GM19463 (cell line): ENCODE measurements at regions not wholly inside any gene's neighbourhood (a gene's known extent, or its start where the extent isn't known, plus 50 kb on each side); places are given as distances from the start of the nearest gene placed in this dataset.
"Not testable (repeated sequence)": the region's sequence is repeated elsewhere in the genome, so short reads cannot be mapped to it uniquely, and the experiment has no call there.

ENCODE experiments used
- ATAC-seq: cut with Tn5 transposase; IDR thresholded peaks from one replicate; pipeline ENCODE4 v1.9.1; 2021; ENCODE audit warnings: mild to moderate bottlenecking, moderate library complexity; ENCODE audit not compliant: unreplicated experiment

DNA sequence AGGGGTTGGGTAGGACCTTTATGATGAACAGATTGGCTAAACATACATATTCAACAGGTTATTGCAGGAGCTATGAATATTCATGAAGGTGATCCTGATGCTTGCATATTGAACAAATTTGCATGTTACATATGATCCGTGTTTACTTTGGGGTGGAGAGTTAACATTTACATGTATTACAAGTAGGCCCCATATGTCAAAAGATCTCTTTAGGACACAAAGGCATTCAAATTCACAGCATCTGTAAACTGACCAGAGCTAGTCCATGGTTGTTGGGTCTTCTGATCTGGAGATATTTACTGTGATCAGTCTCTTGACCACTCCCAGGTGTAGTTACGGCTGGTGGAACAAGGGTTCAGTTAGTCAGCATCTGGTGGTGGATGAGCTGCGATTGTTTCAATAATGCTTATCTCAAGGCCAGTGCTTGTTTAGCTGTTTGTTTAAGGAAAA lies 80.4 kb downstream of the PMAIP1 start:
- ATAC-seq = no peak

DNA sequence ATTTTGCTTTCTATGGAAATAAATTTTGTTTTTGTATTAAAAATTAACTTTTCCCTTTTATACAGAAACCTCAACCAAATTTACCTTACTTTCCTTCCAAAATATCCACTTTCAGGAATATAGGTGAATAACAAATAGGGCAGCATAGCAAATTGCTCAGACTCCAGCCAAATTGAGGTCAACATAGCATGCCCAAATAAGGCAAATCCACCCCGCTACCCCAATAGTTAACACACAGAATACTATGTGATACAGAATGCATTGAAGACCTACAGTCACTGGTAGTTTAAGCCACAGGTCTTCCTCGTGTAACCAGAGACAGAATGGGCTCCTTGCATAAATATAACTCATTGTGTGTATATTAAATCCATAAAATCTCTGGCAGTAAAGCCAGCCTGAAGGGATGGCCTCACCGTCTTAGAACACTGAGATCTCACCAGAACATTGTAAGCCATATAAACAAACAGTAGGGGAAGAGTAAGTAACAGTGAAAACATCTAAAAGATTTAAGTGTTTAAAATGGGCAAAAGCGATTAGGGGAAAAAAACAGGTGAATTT lies 72.2 kb downstream of the PMAIP1 start:
- no peak for ATAC-seq

DNA sequence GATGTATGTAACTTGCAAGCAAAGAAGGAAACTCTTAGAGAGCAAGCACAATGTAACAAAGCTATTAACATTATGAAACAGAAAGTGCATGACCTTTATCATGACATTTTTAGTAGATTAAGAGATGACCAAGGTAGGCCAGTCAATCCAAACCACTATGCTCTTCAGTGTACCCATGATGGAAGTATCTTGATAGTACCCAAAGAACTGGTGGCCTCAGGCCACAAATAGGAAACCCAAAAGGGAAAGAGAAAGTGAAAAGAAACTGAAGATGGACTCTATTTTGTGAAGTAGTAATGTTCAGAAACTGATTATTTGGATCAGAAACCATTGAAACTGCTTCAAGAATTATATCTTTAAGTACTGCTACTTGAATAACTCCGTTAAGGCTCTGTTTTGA lies 71.3 kb downstream of the PMAIP1 start:
- ATAC-seq = peak; percentile 87

DNA sequence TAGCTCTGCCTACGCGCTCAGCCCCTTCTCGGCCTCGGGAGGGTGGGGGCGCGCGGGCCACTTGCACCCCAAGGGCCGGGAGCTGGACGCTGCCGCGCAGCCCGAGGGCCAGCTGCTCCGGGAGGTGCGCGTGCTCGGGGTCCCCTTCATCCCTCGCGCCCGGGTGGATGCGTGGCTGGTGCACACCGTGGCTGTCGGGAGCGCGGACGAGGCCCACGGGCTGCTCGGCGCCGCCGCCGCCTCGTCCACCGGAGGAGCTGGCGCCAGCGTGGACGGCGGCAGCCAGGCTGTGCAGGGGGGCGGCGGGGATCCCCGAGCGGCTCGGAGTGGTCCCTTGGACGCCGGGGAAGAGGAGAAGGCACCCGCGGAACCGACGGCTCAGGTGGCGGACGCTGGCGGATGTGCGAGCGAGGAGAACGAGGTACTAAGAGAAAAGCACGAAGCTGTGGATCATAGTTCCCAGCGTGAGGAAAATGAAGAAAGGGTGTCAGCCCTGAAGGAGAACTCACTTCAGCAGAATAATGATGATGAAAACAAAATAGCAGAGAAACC lies 69.8 kb downstream of the PMAIP1 start:
- not testable (repeated sequence) for ATAC-seq

DNA sequence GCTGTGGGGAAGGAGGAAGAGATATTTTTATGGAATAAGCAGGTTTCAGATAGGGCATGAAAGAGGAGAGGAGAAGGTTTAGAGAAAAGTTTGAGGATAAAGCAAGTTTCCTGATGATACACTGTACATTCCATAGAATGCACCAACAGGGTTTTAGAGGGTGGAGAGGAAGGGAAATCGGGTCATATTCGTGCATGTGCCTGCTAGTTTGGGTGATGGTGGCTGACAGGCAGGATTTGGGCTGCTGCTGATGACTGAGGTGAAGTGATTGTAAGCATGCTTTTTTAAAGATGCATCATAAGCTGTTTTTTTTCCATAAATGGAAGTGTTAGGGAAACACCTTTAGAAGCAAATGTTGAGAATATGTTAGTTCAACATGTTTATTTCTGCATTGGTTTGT lies 68.8 kb downstream of the PMAIP1 start:
- ATAC-seq = no peak

DNA sequence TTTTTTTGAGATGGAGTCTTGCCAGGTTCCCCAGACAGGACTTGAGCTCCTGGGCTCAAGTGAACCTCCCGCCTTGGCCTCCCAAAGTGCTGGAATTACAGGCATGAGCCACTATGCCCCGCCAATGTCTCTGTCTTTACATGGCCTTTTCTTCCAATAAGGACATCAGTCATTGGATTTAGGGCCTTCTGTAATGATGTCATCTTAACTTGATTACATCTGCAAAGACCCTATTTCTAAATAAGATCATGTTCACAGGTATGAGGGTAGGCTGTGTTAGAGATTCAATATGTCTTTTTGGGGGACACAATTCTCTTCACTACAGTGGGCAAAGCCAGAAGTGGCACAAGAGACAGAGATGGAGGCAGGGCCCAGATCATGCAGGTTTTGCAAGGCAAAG lies 68.1 kb downstream of the PMAIP1 start:
- no peak for ATAC-seq

DNA sequence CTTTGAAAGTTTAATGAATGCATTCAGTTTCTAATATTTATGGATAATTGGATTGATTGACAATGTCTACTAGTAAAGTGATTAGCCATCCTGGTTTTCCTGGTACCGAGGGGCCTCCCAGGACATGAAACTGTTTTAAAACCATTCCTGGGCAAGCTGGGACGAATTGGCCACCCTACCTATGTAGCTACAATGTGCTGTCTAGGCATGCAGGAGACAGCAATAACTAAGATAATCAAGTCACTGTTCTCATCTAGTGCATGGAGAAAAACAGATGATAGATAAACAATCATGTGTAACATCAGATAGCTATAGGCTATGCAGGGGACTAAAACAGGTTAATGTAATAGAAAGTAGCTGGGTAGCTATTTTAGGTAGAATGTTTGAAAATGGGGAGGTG lies 67.1 kb downstream of the PMAIP1 start:
- ATAC-seq = no peak

DNA sequence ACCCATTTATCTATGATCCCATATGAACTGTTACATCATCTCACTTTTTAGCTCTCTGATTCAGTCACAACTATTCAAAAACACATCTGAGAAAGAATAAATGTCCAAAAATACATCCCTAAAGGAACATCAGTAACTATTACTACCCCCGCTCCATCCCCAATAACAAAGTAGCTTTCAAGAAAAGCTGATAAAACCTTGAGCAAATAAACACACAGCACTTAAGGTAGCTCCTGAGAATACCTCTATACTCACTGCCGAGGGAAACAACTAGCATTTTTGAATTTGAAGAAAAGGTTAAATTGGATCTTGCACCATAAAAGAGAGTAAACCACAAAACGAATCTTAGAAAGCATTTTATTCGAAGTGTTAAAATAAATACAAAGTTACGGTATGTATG lies 63.4 kb downstream of the PMAIP1 start:
- no peak for ATAC-seq

GRCh38 chr18:59961070-59961469 lies 61.3 kb downstream of the PMAIP1 start:
- peak; percentile 69 for ATAC-seq

GRCh38 chr18:59960272-59960671 lies 60.5 kb downstream of the PMAIP1 start:
- ATAC-seq = no peak

- no peak for ATAC-seq
Observed at GRCh38 chr18:59959606-59960005, 59.8 kb downstream of the PMAIP1 start.

DNA sequence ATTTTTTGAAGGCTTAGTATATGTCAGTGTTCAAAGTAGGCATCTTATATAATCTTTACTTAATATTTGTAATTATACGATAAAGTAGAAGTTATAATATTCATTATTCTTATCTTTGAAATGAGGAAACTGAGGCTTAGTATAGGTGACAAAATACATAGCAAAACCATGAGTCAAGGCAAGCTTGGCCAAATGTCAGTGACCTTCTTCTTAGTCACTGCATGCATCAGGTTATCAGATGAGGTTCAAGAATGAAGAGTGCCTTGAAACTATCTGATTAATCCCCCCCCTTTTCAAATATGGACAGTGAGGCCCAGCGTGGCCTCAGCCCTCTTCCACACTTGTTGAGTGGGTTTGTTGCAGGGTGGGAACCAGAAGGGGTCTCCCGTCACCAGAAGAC lies 59.3 kb downstream of the PMAIP1 start:
- ATAC-seq = no peak

- ATAC-seq = peak; percentile 38
Observed at GRCh38 chr18:59957957-59958356, 58.2 kb downstream of the PMAIP1 start.

DNA sequence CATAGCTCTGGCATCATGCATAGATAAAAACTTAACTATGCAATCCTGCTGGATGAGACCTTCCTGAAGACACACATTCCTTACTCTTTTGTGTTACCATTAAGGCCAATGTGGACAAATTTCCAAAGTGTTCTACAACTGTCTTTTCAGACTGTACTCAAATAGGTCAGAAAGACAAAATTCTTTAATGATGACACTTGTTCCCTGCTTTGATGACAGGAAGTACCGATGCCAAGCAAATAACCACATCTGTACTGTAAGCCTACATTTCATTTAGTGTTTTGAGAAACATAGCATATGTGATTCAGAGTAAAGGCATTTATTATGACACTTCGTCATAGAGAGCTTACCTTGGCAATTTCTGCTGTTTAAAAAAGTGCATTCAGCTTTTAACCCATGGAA lies 55.0 kb downstream of the PMAIP1 start:
- ATAC-seq = no peak

GRCh38 chr18:59954241-59954640 lies 54.4 kb downstream of the PMAIP1 start:
- ATAC-seq = no peak
